ENCODE measurements at regions not wholly inside any gene's neighbourhood (a gene's known extent, or its start where the extent isn't known, plus 50 kb on each side); places are given as distances from the start of the nearest gene placed in this dataset.

DNA sequence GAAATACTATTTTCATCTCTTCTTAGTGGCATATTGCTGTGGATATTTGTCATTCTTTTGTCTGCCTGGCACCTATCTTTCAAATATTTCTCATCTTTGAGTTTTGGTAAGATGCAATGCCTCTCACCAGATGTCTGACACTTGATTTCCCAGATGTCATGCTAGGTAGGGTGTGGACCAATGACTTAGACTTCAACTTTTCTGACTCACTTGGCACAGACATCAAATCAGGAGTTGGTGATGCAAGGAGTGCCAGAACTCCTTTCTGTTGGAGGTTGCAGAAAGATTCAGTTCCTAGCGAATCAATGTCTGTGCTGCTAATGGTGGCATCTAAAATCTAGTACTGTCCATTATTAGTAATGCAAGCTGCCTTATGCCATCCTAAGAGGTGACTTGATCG is 216.9 kb upstream of the FERD3L start:
- no peak overlapping the region for H3K27ac ChIP-seq (ENCODE audit: low read depth)
- no peak for ATAC-seq
- peaks cover 24% of the 10 kb centered on the region for H3K4me1 Mint-ChIP-seq

More for the DNA sequence above, 216.9 kb upstream of the FERD3L start:
- Histone ChIP-seq H3K4me2 (no peak overlapping the region), H3K79me2 (replicated peaks; ENCODE audit: insufficient read depth) (no peaks in the 10 kb centered on the region), H4K20me1 (replicated peaks; ENCODE audit: insufficient read depth) (no peaks in the 10 kb centered on the region), H3K4me1 (ENCODE audit: insufficient read depth) (peaks cover 16% of the 10 kb centered on the region), H3K4me3 (no peak overlapping the region), H3K36me3 (ENCODE audit: insufficient read depth) (no peaks in the 10 kb centered on the region), H3F3A (replicated peaks; ENCODE audit: low read depth) (no peaks in the 10 kb centered on the region), H3K27me3 (ENCODE audit: insufficient read depth) (no peaks in the 10 kb centered on the region), H2AFZ (no peak overlapping the region), H3K9me2 (ENCODE audit: insufficient read depth) (no peaks in the 10 kb centered on the region)
- Mint-ChIP-seq H3K36me3 (ENCODE audit: low read depth) (no peaks in the 10 kb centered on the region), H3K9me3 (no peaks in the 10 kb centered on the region), H3K27ac (no peak overlapping the region), H3K27me3 (ENCODE audit: insufficient read depth, low read depth, poor library complexity) (no peaks in the 10 kb centered on the region), H3K4me3 (no peak overlapping the region)
- TF ChIP-seq POLR2AphosphoS5 (IDR thresholded peaks at IDR 0.05; ENCODE audit: low read depth) (no peak), STAT1 (IDR thresholded peaks at IDR 0.05; ENCODE audit: unreplicated experiment) (no peak), NANOG (IDR thresholded peaks at IDR 0.05; ENCODE audit: borderline replicate concordance) (no peak), ZNF331 (CRISPR knock-in tag; IDR thresholded peaks at IDR 0.05; ENCODE audit: low read depth) (no peak), EZH2 (IDR thresholded peaks at IDR 0.05; ENCODE audit: low read depth, unreplicated experiment) (no peak), EZH2phosphoT487 (IDR thresholded peaks at IDR 0.05; ENCODE audit: unreplicated experiment) (no peak), CREB1 (CRISPR knock-in tag; IDR thresholded peaks at IDR 0.05; ENCODE audit: low read depth) (no peak), JUNB (IDR thresholded peaks at IDR 0.05; ENCODE audit: unreplicated experiment) (no peak)
- TF ChIP-seq, protein P1, sequence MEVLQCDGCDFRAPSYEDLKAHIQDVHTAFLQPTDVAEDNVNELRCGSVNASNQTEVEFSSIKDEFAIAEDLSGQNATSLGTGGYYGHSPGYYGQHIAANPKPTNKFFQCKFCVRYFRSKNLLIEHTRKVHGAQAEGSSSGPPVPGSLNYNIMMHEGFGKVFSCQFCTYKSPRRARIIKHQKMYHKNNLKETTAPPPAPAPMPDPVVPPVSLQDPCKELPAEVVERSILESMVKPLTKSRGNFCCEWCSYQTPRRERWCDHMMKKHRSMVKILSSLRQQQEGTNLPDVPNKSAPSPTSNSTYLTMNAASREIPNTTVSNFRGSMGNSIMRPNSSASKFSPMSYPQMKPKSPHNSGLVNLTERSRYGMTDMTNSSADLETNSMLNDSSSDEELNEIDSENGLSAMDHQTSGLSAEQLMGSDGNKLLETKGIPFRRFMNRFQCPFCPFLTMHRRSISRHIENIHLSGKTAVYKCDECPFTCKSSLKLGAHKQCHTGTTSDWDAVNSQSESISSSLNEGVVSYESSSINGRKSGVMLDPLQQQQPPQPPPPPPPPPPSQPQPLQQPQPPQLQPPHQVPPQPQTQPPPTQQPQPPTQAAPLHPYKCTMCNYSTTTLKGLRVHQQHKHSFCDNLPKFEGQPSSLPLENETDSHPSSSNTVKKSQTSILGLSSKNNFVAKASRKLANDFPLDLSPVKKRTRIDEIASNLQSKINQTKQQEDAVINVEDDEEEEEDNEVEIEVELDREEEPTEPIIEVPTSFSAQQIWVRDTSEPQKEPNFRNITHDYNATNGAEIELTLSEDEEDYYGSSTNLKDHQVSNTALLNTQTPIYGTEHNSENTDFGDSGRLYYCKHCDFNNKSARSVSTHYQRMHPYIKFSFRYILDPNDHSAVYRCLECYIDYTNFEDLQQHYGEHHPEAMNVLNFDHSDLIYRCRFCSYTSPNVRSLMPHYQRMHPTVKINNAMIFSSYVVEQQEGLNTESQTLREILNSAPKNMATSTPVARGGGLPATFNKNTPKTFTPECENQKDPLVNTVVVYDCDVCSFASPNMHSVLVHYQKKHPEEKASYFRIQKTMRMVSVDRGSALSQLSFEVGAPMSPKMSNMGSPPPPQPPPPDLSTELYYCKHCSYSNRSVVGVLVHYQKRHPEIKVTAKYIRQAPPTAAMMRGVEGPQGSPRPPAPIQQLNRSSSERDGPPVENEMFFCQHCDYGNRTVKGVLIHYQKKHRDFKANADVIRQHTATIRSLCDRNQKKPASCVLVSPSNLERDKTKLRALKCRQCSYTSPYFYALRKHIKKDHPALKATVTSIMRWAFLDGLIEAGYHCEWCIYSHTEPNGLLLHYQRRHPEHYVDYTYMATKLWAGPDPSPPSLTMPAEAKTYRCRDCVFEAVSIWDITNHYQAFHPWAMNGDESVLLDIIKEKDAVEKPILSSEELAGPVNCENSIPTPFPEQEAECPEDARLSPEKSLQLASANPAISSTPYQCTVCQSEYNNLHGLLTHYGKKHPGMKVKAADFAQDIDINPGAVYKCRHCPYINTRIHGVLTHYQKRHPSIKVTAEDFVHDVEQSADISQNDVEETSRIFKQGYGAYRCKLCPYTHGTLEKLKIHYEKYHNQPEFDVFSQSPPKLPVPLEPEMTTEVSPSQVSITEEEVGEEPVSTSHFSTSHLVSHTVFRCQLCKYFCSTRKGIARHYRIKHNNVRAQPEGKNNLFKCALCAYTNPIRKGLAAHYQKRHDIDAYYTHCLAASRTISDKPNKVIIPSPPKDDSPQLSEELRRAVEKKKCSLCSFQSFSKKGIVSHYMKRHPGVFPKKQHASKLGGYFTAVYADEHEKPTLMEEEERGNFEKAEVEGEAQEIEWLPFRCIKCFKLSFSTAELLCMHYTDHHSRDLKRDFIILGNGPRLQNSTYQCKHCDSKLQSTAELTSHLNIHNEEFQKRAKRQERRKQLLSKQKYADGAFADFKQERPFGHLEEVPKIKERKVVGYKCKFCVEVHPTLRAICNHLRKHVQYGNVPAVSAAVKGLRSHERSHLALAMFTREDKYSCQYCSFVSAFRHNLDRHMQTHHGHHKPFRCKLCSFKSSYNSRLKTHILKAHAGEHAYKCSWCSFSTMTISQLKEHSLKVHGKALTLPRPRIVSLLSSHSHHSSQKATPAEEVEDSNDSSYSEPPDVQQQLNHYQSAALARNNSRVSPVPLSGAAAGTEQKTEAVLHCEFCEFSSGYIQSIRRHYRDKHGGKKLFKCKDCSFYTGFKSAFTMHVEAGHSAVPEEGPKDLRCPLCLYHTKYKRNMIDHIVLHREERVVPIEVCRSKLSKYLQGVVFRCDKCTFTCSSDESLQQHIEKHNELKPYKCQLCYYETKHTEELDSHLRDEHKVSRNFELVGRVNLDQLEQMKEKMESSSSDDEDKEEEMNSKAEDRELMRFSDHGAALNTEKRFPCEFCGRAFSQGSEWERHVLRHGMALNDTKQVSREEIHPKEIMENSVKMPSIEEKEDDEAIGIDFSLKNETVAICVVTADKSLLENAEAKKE (CRISPR knock-in tag; IDR thresholded peaks at IDR 0.05), result no peak
- TF ChIP-seq, protein P2, sequence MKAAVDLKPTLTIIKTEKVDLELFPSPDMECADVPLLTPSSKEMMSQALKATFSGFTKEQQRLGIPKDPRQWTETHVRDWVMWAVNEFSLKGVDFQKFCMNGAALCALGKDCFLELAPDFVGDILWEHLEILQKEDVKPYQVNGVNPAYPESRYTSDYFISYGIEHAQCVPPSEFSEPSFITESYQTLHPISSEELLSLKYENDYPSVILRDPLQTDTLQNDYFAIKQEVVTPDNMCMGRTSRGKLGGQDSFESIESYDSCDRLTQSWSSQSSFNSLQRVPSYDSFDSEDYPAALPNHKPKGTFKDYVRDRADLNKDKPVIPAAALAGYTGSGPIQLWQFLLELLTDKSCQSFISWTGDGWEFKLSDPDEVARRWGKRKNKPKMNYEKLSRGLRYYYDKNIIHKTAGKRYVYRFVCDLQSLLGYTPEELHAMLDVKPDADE (IDR thresholded peaks at IDR 0.05), result no peak
- TF ChIP-seq, protein P3, sequence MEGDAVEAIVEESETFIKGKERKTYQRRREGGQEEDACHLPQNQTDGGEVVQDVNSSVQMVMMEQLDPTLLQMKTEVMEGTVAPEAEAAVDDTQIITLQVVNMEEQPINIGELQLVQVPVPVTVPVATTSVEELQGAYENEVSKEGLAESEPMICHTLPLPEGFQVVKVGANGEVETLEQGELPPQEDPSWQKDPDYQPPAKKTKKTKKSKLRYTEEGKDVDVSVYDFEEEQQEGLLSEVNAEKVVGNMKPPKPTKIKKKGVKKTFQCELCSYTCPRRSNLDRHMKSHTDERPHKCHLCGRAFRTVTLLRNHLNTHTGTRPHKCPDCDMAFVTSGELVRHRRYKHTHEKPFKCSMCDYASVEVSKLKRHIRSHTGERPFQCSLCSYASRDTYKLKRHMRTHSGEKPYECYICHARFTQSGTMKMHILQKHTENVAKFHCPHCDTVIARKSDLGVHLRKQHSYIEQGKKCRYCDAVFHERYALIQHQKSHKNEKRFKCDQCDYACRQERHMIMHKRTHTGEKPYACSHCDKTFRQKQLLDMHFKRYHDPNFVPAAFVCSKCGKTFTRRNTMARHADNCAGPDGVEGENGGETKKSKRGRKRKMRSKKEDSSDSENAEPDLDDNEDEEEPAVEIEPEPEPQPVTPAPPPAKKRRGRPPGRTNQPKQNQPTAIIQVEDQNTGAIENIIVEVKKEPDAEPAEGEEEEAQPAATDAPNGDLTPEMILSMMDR (conservative IDR thresholded peaks at IDR 0.05; ENCODE audit: low read depth in 2 of 2), result no peak
- TF ChIP-seq, protein P4, sequence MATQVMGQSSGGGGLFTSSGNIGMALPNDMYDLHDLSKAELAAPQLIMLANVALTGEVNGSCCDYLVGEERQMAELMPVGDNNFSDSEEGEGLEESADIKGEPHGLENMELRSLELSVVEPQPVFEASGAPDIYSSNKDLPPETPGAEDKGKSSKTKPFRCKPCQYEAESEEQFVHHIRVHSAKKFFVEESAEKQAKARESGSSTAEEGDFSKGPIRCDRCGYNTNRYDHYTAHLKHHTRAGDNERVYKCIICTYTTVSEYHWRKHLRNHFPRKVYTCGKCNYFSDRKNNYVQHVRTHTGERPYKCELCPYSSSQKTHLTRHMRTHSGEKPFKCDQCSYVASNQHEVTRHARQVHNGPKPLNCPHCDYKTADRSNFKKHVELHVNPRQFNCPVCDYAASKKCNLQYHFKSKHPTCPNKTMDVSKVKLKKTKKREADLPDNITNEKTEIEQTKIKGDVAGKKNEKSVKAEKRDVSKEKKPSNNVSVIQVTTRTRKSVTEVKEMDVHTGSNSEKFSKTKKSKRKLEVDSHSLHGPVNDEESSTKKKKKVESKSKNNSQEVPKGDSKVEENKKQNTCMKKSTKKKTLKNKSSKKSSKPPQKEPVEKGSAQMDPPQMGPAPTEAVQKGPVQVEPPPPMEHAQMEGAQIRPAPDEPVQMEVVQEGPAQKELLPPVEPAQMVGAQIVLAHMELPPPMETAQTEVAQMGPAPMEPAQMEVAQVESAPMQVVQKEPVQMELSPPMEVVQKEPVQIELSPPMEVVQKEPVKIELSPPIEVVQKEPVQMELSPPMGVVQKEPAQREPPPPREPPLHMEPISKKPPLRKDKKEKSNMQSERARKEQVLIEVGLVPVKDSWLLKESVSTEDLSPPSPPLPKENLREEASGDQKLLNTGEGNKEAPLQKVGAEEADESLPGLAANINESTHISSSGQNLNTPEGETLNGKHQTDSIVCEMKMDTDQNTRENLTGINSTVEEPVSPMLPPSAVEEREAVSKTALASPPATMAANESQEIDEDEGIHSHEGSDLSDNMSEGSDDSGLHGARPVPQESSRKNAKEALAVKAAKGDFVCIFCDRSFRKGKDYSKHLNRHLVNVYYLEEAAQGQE (IDR thresholded peaks at IDR 0.05; ENCODE audit: unreplicated experiment), result no peak
- no peak for DNase-seq (ENCODE audit: low spot score)
